Femur (tissue), 1 donor: ENCODE measurements at regions not wholly inside any gene's neighbourhood (a gene's known extent, or its start where the extent isn't known, plus 50 kb on each side); places are given as distances from the start of the nearest gene placed in this dataset.
A peak's percentile ranks its signal among the peaks of the same experiment; 100 is the strongest.
"Not testable (repeated sequence)": the region's sequence is repeated elsewhere in the genome, so short reads cannot be mapped to it uniquely, and the experiment has no call there.

Source experiments
- DNase-seq: peaks from one replicate; pipeline ENCODE4 v3.0.0-alpha.2; 2017

DNA sequence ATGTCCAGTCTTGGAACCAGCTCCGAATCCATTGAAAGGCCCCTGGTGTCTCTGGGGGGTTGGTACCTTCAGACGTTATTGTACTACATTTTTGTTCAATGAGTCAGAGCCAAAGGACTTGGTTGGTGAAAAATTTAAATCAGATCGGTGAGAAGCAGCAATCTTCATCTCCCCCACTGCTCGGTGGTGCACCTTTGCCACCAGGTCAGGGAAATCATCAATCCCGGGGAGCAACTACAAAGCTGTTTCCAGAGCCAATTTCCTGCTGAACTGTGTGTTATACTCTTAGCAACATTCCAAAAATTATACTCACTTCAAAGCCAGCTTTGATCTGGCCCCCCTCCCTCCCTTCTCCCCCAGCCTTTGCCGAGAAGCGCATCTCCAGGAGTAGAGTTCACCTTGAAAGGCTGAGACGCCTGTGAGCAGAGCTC is 375.2 kb upstream of the WWC1 start:
- DNase-seq: no peak

DNA sequence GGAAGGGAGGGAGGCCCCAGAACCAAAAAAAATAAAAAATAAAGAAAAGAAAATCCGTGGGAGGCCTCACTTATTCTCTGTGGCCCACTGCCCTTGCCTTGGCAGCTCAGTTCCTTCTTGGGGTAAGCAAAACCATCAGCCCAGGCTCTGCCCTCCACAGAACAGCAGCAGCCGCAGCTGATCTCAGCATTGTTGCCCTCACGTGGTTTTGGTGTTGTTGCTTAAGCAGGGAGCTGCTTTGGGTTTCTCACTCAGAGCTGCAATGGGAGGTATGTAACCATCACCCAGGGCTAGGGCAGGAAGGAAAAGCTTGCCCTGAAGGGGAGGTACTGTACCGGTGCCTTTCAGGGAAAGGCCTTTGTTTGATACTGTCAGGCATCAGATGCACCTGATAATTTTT is 374.7 kb upstream of the WWC1 start:
- DNase-seq: peak; percentile 26

DNA sequence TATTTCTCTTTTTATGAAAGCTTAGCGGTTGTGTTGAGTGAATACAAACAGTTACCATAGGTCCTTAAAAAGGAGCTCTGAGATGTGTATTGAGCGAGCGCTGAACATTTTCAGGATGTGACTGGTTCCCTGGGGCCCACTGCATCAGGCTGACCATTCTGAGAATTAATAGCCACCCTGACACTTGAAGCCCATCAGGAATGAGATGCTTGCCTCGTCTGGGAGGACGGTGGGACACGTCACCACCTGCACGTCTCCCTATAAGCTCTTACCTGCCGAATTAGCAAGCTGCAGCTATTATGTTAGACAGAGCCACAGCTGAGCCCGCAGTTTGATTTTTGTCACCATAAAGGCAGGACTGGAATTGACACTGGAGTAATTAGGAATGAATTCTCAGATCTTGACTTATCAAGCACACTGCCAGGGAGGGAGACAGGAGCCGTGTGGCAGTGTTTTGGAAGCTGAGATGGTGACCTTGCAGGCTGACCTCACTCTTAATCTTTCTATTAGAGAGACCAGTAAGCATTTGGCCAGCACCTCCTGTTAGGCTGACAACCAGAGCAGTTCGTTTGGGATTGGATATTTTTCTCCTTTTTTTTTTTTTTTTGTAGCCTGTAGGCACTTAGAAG is 373.1 kb upstream of the WWC1 start:
- DNase-seq: no peak

DNA sequence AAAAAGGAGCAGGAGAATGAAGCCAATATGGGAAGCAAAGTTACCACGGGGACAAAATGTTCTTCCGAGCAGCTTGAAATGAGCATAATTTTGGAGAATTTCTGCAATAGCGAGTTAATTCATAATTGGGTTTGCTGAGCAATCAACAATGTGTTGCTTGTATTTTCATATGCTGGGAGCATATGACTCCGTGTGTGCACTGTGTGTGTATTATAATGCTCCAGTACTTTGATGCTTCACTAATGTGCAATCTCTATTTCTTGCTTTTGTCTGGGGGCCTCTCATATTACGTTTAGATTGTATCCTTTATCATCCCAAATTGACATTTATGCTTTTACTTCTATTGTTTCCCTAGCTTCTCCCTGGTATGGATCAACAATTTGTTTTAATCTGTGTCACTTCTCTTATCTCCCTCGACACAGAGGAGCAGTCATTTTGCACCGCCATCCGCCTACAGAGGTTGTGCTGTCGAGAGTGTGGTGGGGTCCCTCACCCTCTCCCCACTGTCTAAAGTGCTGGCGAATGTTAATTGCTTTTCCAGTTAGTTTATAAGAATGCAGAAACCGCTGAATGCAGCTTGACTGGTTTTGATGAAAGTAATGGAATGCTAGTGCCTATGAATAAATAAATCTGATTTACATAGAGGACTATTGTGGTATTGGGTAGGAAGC is 372.5 kb upstream of the WWC1 start:
- DNase-seq: no peak

DNA sequence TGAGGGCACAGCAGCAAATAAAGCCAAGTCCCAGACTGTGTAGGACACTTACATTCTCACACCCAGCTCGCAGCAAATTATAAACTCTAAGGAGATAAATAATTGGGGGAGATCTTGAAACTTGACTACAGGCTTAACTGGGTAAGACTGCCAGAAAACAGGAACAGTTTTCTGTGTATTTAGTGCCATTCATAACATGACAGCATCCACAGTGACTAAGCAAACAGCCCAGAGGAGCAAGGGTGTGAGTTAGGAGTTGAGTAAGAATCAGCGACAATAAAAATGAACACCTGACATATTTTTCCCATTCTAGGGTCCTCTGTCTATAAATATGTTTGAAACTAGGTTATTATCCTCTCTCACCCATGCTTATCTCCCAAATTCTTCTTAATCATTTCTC is 370.9 kb upstream of the WWC1 start:
- no peak for DNase-seq

DNA sequence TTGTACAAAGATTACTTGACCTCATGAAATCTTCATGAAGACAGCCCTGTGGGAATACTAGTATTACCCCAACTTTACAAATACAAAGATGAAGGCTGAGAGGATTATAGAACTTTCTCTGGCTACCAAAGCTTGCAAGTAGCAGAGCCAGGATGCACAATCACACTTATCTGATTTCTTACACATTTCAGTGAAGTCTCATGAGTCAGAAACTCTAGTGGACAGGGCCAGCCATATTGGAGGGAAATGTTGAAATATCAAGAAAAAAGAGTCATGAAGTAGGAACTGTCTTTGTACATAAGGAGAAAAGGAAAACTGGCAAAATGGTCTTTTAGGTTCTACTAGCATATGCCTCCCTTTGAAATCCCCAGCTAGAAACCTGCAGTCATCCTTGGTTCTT is 369.6 kb upstream of the WWC1 start:
- no peak for DNase-seq

DNA sequence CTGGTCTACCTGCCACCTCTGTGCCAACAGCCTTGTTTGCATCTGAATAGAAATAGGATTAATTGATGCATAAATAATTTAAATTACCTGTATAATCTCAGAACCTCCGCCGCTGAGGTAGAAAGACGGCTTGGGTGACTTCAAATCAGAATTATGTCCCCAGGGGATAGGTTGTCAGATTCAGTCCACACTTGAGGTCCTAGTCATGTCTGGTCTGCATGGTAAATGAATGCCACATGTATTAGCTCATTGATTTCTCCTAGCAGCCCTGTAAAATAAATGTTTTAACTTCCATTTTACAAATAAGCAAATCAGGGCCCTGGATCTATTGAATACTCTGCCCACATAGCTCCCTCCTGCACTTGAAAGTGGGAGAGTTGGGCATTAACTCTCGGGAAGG is 368.0 kb upstream of the WWC1 start:
- no peak for DNase-seq

DNA sequence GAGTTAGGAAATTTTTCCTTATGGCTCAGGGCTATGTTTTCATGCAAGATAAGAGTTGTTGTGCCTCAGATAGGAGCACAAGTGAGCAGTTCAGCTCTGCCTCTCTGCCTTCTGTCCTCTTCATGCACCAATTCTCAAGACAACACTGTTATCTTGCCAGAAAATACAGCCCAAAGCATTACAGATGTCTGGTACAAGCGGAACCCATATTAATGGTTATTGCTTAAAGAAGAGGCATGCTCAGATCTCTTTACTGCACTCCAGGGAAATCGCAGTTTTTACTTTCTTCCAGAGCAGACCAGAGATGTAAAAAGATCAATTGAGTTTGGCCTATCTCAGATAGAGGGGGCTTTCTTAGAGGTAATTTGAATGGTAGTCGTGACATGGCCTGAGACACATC is 361.6 kb upstream of the WWC1 start:
- no peak for DNase-seq

DNA sequence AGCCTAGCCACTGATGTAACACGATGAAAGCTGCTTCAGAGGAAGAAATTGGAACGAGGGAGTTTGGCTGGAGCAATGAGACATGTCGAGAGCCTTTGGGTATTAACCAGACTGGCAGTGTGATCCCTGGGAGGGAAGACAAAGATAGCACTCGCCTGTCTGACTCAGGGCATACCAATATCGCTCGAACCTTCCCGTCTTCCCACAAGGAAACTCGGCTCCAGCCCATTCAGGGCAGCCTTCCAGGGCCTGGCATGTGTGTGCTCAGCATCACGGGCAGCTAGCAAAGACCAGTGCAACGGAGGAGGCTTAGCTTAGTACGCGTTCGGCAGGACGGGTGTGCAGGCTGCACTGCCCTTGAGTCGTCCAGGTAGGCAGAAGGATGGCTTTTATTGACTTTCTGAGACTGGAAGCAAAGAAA is 356.9 kb upstream of the WWC1 start:
- peak; percentile 60 for DNase-seq

DNA sequence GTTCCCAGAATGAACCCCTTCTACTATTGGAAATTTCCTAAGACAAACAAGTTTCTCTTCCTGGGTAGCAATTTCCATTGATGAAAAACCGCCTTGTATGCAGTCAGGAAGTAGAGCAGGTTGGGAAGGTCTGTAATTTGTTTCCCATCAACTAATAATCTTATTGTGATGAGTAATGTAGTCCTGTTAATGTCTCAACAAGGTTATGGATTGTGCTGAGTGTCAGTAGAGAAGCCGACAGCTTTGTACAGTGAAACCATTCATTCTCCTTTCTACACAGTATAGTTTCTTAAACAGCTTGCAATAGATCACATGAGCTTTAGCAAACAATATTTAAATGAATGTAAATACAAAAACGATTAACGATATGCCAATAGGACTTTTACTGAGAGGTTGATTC is 355.4 kb upstream of the WWC1 start:
- DNase-seq: no peak

DNA sequence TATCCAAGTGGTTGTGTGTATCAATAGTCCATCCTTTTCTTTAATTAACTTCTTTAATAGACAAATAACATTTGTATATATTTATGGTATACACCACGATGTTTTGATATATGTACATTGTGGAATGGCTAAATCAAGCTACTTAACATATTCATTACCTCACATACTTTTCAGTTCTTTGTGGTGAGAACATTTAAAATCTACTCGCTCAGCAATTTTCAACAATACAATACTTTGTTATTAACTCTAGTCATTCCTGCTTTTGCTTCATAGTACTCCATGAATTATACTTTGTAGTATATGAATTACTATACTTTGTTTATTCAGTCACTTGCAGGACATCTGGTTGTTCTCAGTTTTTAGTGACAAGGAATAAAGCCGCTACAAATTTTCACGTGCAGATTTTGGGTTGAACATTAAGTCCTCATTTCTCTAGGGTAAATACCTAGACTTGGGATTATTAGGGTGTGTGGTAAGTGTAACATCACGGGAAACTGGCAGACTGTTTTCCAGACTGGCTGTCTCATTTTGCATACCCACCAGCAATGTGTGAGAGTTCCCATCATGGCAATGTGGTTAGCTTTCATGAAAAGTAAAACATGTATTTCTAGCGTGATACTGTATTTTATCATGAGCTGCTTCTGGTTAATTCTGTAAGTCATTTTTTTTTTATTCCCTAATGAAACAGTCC is 354.4 kb upstream of the WWC1 start:
- DNase-seq: no peak

DNA sequence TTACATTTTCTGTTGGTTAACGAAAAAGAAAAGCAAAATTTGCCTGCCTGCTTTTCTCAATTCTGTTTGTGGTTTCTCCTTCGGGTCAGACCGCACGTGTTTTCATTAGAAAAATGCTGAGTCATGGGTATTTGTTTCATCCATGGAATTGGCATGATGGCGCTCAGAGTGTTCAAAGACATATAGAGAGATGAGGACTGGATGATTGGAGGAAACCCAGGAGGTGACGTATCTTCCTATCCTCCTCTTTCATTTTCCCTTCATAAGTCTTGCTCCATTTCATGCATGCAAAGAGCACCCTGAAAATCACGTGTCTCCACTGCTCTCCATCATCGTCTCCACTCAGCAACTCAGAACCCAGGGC is 353.8 kb upstream of the WWC1 start:
- no peak for DNase-seq

DNA sequence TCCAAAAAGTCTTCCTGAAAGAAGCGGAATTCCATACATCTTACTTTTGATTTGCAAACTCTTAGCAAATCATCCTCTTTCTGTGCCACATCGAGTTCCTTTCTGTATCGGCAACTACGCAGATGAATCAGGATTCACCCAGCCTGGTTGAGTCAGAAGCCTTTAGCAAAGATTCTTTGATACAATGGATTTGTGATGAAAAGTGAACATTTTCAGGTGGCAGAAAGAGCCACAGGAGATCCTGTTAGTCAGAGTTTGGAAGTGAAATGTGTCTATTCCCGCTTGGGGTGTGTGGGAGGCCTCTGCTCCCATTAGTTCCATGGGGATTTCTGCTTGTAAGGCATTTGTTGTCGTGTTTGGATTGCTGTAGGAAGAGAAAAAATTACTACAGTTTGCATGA is 351.8 kb upstream of the WWC1 start:
- no peak for DNase-seq

DNA sequence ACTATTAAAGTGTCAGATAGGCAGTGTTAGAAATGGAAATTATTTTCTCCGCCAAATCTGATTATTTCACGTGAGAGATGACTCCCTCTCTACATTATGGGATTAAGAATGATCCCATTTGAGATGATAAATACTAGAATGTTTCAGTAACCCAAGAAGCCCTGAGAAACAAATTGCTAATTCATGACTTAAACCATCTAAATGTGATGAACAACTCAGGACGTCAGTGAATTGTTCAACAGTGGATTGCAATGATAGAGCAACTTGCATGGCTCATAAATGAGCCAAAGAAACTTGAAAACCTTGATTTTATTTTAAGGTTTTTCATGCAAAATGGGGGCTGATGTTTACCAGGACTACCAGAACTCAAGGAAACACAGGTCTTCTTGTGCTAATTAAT is 350.5 kb upstream of the WWC1 start:
- DNase-seq: no peak

DNA sequence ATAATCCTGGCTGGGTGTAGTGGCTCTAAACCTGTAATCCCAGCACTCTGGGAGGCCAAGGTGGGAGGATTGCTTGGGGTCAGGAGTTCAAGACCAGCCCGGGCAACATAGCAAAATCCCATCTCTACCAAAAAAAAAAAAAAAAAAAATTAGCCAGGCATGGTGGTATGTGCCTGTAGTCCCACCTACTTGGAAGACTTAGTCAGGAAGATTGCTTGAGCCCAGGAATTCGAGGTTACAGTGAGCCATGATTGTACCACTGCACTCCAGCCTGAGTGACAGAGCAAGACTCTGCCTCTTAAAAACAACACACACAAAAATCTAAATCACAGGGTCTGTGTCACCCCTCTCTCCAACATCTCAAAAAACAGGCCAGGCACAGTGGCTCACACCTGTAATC is 349.9 kb upstream of the WWC1 start:
- not testable (repeated sequence) for DNase-seq

DNA sequence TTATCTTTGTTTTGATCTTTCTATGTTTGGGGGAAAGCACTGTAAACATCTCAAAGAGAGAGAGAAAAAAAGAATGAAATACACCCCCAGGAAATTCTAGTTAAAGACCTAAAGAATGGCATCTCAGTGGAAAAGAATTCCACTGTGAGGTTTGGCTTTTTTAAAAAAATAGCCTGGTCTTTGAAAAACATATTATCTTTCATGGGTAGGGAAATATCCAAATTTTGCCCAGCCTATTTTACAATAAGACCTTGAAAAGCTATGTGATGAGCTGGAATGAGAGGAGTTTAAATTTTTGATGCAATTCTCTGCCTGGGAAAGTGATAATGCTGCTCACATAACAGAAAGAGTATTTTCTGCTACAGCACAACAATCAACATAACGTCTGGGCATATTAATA is 348.1 kb upstream of the WWC1 start:
- DNase-seq: no peak

DNA sequence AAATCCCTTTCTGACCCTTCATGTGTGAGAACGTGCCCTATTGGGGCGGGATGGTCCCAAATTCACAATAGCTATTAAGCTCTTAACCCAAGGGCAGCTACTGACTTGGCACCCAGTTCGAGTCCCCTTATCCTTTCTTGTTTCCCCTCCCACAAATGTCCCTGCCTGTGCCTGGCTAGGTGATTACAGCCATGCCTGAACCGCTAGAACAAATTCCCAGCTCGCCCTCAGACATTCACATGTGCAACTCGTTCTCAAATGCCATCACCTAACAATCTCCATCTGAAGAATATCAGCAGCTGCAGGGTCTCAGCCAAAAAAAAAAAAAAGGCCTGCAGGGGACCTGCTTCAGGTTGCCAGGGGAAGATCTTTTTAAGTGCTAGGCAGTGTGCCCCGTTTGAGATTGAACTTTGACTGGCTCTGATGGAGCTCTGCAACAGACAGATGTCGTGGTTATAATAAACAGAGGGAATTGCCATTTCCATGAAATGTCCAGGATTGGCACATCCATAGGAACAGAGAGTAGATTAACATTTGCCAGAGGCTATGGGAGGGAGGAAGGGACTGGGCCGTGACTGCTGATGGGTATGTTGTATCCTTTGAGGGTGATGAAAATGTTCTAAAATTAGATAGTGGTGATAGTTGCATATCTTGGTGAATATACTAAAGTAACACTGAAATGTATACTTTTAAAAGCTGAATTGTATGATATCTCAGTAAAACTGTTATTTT is 347.2 kb upstream of the WWC1 start:
- no peak for DNase-seq

DNA sequence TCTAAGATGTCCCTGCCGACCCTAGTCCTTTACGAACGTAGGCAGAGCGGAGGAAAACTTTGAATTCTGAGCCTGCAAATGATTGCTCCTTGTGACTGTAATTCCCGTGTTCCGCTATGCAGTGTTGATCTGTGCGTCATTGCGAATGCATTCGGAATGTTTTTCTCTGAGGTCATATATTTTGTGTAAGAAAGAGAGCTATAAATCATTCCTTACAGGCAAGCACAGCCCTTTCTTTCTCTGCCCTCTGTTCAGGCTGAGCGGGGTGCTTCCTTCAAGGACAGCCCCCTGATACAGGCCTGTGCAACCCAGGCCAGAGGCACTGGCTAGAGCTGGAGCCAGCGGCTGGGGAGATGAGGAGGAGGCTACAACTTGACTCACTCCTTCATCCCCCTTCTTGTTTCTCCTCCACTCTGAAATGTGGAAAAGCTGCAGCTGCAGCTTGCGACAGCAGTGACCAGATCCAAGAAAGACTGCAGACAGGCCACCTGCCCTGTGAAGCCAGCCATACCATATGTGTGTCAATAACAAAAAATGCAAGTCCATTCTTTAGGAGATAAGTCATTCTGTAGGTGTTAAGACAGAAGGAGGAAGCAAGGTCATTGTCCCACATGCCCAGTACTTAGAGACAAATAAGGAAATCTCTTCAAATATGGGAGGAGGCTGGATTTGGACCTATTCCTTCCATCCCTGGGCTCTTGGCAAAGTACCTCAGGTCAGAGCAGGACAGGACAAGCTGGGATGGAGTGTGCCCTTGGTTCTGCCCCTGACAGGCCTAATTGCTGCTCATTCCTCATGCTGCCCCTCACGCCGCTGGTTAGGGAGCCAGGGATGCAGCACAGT is 345.7 kb upstream of the WWC1 start:
- peak; percentile 49 for DNase-seq

DNA sequence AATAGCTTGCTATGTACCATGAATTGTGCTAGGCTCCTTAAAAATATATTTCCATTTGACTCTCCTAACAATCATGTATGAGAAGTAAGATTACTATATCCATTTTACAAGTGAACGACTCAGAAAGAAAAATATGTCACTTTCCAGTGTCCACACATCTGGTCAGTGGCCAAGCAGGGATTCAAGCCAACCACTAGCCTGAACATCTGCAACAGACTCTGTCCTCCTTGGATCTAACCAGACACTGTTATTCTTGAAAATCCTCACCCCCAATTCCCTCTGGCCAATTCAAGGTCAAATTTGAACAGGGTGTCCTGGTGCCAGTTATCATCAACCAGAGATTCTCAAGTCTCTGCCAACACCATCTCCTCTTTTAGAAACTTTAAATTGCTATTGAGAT is 344.1 kb upstream of the WWC1 start:
- peak; percentile 68 for DNase-seq

DNA sequence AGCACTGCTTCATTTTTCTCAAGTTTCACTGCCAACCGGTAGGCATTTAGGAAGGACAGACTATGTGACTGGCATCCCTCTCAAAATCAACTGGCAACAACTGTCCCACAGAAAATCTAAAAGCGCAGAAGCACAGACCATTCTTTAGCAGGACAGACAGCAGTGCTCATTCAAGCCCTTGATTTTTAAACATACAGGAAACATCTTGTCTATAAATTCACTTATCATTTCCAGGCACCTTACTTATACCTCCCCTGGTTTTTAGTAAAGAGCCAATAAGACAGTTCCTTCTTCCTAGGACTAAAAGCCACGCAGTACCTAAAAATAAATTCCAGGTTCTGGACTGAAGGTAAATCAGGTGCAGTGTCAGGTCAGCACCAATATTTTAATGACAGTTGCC is 343.2 kb upstream of the WWC1 start:
- no peak for DNase-seq

DNA sequence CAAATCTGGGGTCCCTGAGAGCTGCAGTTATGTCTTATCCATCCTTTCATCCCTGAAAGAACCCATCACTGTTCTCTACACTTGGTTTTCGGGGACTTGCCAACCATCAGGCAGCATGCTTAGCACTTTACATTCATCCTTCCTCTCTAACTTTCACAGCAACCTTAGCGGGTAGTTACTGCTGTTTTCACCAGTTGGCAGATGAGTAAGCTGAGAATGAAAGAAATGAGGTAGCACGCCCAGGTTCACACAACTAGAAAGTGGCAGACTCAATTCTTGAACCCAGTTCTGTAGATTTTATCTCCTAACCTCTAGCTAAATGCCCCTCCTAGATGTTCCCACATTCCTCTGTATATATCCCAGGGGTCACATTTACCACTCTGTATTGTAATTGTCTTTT is 342.0 kb upstream of the WWC1 start:
- no peak for DNase-seq

DNA sequence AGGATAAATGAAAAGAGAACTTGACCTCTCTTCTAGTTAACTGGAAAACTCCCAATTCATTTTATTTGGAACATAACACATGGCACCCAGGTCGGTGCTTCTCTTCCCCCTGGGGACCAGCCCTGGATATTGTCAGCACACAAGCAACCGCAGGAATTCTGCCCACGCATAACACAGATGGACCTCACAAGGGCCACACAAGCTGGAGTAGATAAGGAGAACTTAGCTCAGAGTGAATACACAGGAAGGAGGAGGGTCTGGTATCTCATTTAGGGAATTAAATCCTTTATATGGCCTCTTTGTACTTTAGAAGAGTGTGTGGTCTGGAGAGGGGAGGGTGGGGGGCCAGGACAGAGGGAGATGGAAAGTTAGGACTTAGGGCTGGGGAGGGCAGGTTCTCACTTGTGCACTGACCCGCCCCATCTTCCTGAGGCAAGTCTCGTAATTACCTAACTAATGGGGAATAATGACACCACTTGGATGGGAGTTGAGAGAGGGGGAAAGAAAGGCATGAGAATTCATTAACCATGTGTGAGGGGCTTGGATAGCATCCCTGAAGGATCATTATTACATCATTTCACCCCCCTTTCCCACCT is 341.2 kb upstream of the WWC1 start:
- peak; percentile 32 for DNase-seq
